Stimulated activated CD4-positive, alpha-beta T cell treated with anti-CD3 and anti-CD28 coated beads, Interleukin-12 subunit alpha, Interleukin-12 subunit beta, amount 100 ng/mL, for 4 hours (primary cell): ENCODE measurements at regions not wholly inside any gene's neighbourhood (a gene's known extent, or its start where the extent isn't known, plus 50 kb on each side); places are given as distances from the start of the nearest gene placed in this dataset.

ENCODE experiments used
- DNase-seq: peaks from one replicate; pipeline ENCODE4 v3.0.0-alpha.2; 2020

- no peak for DNase-seq
Observed at GRCh38 chr3:6532101-6532500, 328.8 kb upstream of the GRM7 start.

- no peak for DNase-seq
Observed at GRCh38 chr3:6540981-6541380, 319.9 kb upstream of the GRM7 start.

GRCh38 chr3:6542795-6543194 lies 318.1 kb upstream of the GRM7 start:
- no peak for DNase-seq

- DNase-seq, result no peak
Observed at GRCh38 chr3:6549296-6549695, 311.6 kb upstream of the GRM7 start.

GRCh38 chr3:6551165-6551564 lies 309.8 kb upstream of the GRM7 start:
- DNase-seq, result no peak

GRCh38 chr3:6560259-6560658 lies 300.7 kb upstream of the GRM7 start:
- no peak for DNase-seq

GRCh38 chr3:6567241-6567640 lies 293.7 kb upstream of the GRM7 start:
- no peak for DNase-seq

GRCh38 chr3:6568999-6569493 lies 291.9 kb upstream of the GRM7 start:
- no peak for DNase-seq

- no peak for DNase-seq
Observed at GRCh38 chr3:6571448-6571847, 289.5 kb upstream of the GRM7 start.

- DNase-seq, result no peak
Observed at GRCh38 chr3:6577584-6577983, 283.3 kb upstream of the GRM7 start.

GRCh38 chr3:6578526-6578925 lies 282.4 kb upstream of the GRM7 start:
- no peak for DNase-seq

- DNase-seq, result no peak
Observed at GRCh38 chr3:6580808-6581207, 280.1 kb upstream of the GRM7 start.

- no peak for DNase-seq
Observed at GRCh38 chr3:6585360-6585759, 275.6 kb upstream of the GRM7 start.

GRCh38 chr3:6600237-6600636 lies 260.7 kb upstream of the GRM7 start:
- DNase-seq, result no peak

- no peak for DNase-seq
Observed at GRCh38 chr3:6601374-6601773, 259.5 kb upstream of the GRM7 start.

GRCh38 chr3:6602329-6602728 lies 258.6 kb upstream of the GRM7 start:
- no peak for DNase-seq

- no peak for DNase-seq
Observed at GRCh38 chr3:6605227-6605626, 255.7 kb upstream of the GRM7 start.

GRCh38 chr3:6608843-6609242 lies 252.1 kb upstream of the GRM7 start:
- DNase-seq, result no peak

GRCh38 chr3:6612034-6612616 lies 248.8 kb upstream of the GRM7 start:
- DNase-seq, result no peak

GRCh38 chr3:6622260-6622659 lies 238.7 kb upstream of the GRM7 start:
- no peak for DNase-seq

- no peak for DNase-seq
Observed at GRCh38 chr3:6622712-6623111, 238.2 kb upstream of the GRM7 start.

GRCh38 chr3:6631376-6631775 lies 229.5 kb upstream of the GRM7 start:
- DNase-seq, result no peak

- no peak for DNase-seq
Observed at GRCh38 chr3:6640907-6641306, 220.0 kb upstream of the GRM7 start.

GRCh38 chr3:6644070-6644929 lies 216.6 kb upstream of the GRM7 start:
- DNase-seq, result no peak

- no peak for DNase-seq
Observed at GRCh38 chr3:6654670-6655069, 206.2 kb upstream of the GRM7 start.
